OCI-LY3 (cell line): ENCODE measurements at regions not wholly inside any gene's neighbourhood (a gene's known extent, or its start where the extent isn't known, plus 50 kb on each side); places are given as distances from the start of the nearest gene placed in this dataset.

Experiments
- H2AFZ ChIP-seq: fragments of 200-600, 300-600 bp; shearing (Covaris generic); 2 replicates; pipeline ENCODE4 v1.6.0; 2014; ENCODE audit warnings: antibody characterized with exemption, low read depth, low read length
- H3K27ac ChIP-seq: fragments of 200-600, 300-600 bp; sonication (generic); 2 replicates; pipeline ENCODE4 v1.5.1; 2014; ENCODE audit warnings: mild to moderate bottlenecking, low read length, moderate library complexity, mixed read lengths
- H3K27me3 ChIP-seq: fragments of 200-600, 300-600 bp; sonication (generic); 2 replicates; pipeline ENCODE4 v1.6.1; 2014; ENCODE audit warnings: low read depth, low read length, mixed read lengths
- H3K36me3 ChIP-seq: fragments of 200-600, 300-600 bp; sonication (generic); replicated peaks from 2 replicates; pipeline ENCODE3; 2014; ENCODE audit warnings: low read depth, low read length, mixed read lengths
- H3K4me1 ChIP-seq: fragments of 300-600, 200-600 bp; sonication (generic); 2 replicates; pipeline ENCODE4 v1.6.1; 2014; ENCODE audit warnings: low read length, mixed read lengths
- H3K4me2 ChIP-seq: fragments of 200-600, 300-600 bp; sonication (generic); 2 replicates; pipeline ENCODE4 v1.6.1; 2014; ENCODE audit warnings: low read length, mixed read lengths
- H3K4me3 ChIP-seq: fragments of 300-600, 200-600 bp; sonication (generic); 2 replicates; pipeline ENCODE4 v1.5.1; 2014; ENCODE audit warnings: antibody characterized with exemption, mild to moderate bottlenecking, low read length, moderate library complexity
- H3K79me2 ChIP-seq: fragments of 300-600, 200-600 bp; shearing (Covaris generic); 2 replicates; pipeline ENCODE4 v1.6.1; 2014; ENCODE audit warnings: mild to moderate bottlenecking, low read length, mixed read lengths
- H3K9ac ChIP-seq: fragments of 300-600, 200-600 bp; shearing (Covaris generic); 2 replicates; pipeline ENCODE4 v1.6.0; 2014; ENCODE audit warnings: mild to moderate bottlenecking, low read length, moderate library complexity
- H3K9me3 ChIP-seq: fragments of 200-600, 300-600 bp; shearing (Covaris generic); 2 replicates; pipeline ENCODE4 v1.6.1; 2014; ENCODE audit warnings: low read length, mixed read lengths; ENCODE audit not compliant: insufficient read depth
- H4K20me1 ChIP-seq: fragments of 200-600, 300-600 bp; sonication (generic); 2 replicates; pipeline ENCODE4 v1.6.1; 2016; ENCODE audit warnings: low read length, mixed read lengths; ENCODE audit not compliant: insufficient read depth
- CTCF ChIP-seq: fragments of 200-600, 300-600 bp; sonication (generic); IDR thresholded peaks from 2 replicates; pipeline ENCODE4 v1.5.1; 2014; ENCODE audit warnings: antibody characterized with exemption, low read length, low read depth
- EZH2phosphoT487 ChIP-seq: fragments of 200-600 bp; shearing (Covaris generic); IDR thresholded peaks from 2 replicates; pipeline ENCODE4 v1.6.1; 2018; ENCODE audit warnings: antibody characterized with exemption, mixed run types, low read depth

DNA sequence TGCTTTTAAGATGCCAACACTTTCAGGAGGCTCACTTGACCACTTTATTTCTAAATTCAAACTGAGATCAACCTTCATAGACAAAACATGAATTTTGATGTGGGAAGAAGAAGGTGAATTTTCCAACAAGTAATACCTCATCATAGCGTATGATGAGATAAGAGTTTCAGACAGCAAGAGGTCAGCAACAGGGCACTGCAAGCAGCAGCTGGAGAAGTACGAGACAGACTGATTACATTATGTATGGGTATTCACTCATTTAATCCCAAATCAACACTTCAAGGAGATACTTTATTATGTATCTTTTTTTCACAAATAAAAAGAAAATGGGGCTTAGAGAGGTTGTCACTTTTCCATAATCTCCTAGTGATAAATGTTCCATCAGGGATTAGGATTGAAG, 389.8 kb downstream of the TBC1D4 start:
- Histone ChIP-seq H3K27me3 (no peaks in the 10 kb centered on the region), H3K79me2 (no peaks in the 10 kb centered on the region), H3K4me1 (0 out of 2 replicates have a peak, but pooled peaks cover 2% of the 10 kb centered on the region), H3K4me2 (0 out of 2 replicates have a peak overlapping the region, but pooled peaks have one; percentile 17), H3K27ac (no peak overlapping the region), H2AFZ (peak overlapping the region; percentile 66; the same call in 1 of the 2 replicates), H3K9me3 (no peaks in the 10 kb centered on the region), H3K9ac (no peak overlapping the region), H3K4me3 (no peak overlapping the region), H3K36me3 (no peaks in the 10 kb centered on the region), H4K20me1 (no peaks in the 10 kb centered on the region)
- TF ChIP-seq EZH2phosphoT487 (no peak), CTCF (no peak)

DNA sequence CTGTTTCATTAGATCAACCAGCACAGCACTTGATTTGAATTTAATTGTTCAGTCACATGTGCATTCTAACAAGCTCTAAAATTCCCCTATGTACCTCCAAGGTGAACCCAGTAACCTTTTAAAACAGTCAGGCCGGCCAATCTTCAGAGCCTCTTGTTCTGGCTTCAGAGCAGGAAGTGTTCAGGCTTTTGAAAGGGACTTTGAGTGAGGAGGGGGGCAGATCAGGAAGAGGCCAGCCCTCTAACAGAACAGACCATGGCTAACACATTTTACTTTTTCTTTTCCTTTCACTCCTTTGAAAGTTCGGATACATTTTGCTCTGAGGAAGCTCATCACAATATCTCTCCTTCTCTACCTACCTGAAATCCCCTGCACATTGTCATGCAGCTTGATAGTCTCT, 390.3 kb downstream of the TBC1D4 start:
- peak overlapping the region; percentile 17; the same call in 1 of the 2 replicates for H3K4me2 ChIP-seq
- H3K27ac ChIP-seq, result no peak overlapping the region
- H3K4me1 ChIP-seq, result 0 out of 2 replicates have a peak, but pooled peaks cover 2% of the 10 kb centered on the region
- peak overlapping the region; percentile 66; the same call in 1 of the 2 replicates for H2AFZ ChIP-seq
- TF ChIP-seq CTCF, result no peak
- TF ChIP-seq EZH2phosphoT487, result no peak
- H3K4me3 ChIP-seq, result no peak overlapping the region
- no peaks in the 10 kb centered on the region for H3K9me3 ChIP-seq
- no peaks in the 10 kb centered on the region for H3K79me2 ChIP-seq
- H4K20me1 ChIP-seq, result no peaks in the 10 kb centered on the region
- H3K9ac ChIP-seq, result no peak overlapping the region
- H3K36me3 ChIP-seq, result no peaks in the 10 kb centered on the region
- H3K27me3 ChIP-seq, result no peaks in the 10 kb centered on the region

GRCh38 chr13:75090872-75091615, 390.9 kb downstream of the TBC1D4 start:
- Histone ChIP-seq H2AFZ (peak overlapping the region; percentile 66; the same call in 1 of the 2 replicates), H3K79me2 (no peaks in the 10 kb centered on the region)

More at GRCh38 chr13:75090872-75091615, 390.9 kb downstream of the TBC1D4 start:
- no peak for TF ChIP-seq CTCF
- no peak for TF ChIP-seq EZH2phosphoT487
- H3K4me2 ChIP-seq, result no peak overlapping the region
- no peaks in the 10 kb centered on the region for H4K20me1 ChIP-seq
- no peaks in the 10 kb centered on the region for H3K36me3 ChIP-seq
- H3K4me3 ChIP-seq, result no peak overlapping the region
- no peaks in the 10 kb centered on the region for H3K9me3 ChIP-seq
- H3K4me1 ChIP-seq, result 0 out of 2 replicates have a peak, but pooled peaks cover 2% of the 10 kb centered on the region
- H3K27me3 ChIP-seq, result no peaks in the 10 kb centered on the region
- H3K27ac ChIP-seq, result no peak overlapping the region
- no peak overlapping the region for H3K9ac ChIP-seq
